Osteocyte (in vitro differentiated cells): ENCODE measurements at regions not wholly inside any gene's neighbourhood (a gene's known extent, or its start where the extent isn't known, plus 50 kb on each side); places are given as distances from the start of the nearest gene placed in this dataset.

Experiments used
- DNase-seq: peaks from one replicate; pipeline ENCODE4 v3.0.0; 2021; ENCODE audit warnings: mixed read lengths; ENCODE audit not compliant: unreplicated experiment; ENCODE audit errors: extremely low spot score
- H3K27ac Mint-ChIP-seq: one replicate; pipeline ENCODE4 v1.8.0; 2021; ENCODE audit warnings: mild to moderate bottlenecking, mixed read lengths; ENCODE audit not compliant: unreplicated experiment
- H3K27me3 Mint-ChIP-seq: one replicate; pipeline ENCODE4 v1.8.0; 2021; ENCODE audit warnings: mixed read lengths; ENCODE audit not compliant: unreplicated experiment
- H3K36me3 Mint-ChIP-seq: one replicate; pipeline ENCODE4 v1.8.0; 2021; ENCODE audit warnings: mixed read lengths; ENCODE audit not compliant: unreplicated experiment
- H3K4me1 Mint-ChIP-seq: one replicate; pipeline ENCODE4 v1.8.0; 2021; ENCODE audit warnings: mixed read lengths; ENCODE audit not compliant: unreplicated experiment
- H3K4me3 Mint-ChIP-seq: one replicate; pipeline ENCODE4 v1.8.0; 2021; ENCODE audit warnings: mild to moderate bottlenecking, moderate library complexity, mixed read lengths; ENCODE audit not compliant: unreplicated experiment
- H3K9me3 Mint-ChIP-seq: one replicate; pipeline ENCODE4 v1.8.0; 2021; ENCODE audit warnings: mixed read lengths; ENCODE audit not compliant: unreplicated experiment
- CTCF ChIP-seq: fragments of 200-600 bp; sonication (generic); IDR thresholded peaks from 2 replicates; pipeline ENCODE4 v1.5.0; 2021; ENCODE audit warnings: antibody characterized with exemption, mild to moderate bottlenecking, moderate library complexity

- H3K27ac Mint-ChIP-seq = no peak overlapping the region
- no peaks in the 10 kb centered on the region for H3K4me1 Mint-ChIP-seq
- TF ChIP-seq CTCF = no peak
- no peak overlapping the region for H3K4me3 Mint-ChIP-seq
- no peaks in the 10 kb centered on the region for H3K27me3 Mint-ChIP-seq
- no peaks in the 10 kb centered on the region for H3K36me3 Mint-ChIP-seq
- DNase-seq = no peak
- H3K9me3 Mint-ChIP-seq = no peaks in the 10 kb centered on the region
Observed at GRCh38 chr13:103640606-103641005, 574.4 kb upstream of the SLC10A2 start.

- Mint-ChIP-seq H3K9me3 (no peaks in the 10 kb centered on the region), H3K27me3 (no peaks in the 10 kb centered on the region), H3K36me3 (no peaks in the 10 kb centered on the region), H3K4me3 (no peak overlapping the region), H3K27ac (no peak overlapping the region), H3K4me1 (no peaks in the 10 kb centered on the region)
- no peak for DNase-seq
- no peak for TF ChIP-seq CTCF
Observed at GRCh38 chr13:103639326-103639725, 573.1 kb upstream of the SLC10A2 start.

- H3K27ac Mint-ChIP-seq = no peak overlapping the region
- no peaks in the 10 kb centered on the region for H3K36me3 Mint-ChIP-seq
- no peak overlapping the region for H3K4me3 Mint-ChIP-seq
- H3K9me3 Mint-ChIP-seq = no peaks in the 10 kb centered on the region
- H3K27me3 Mint-ChIP-seq = no peaks in the 10 kb centered on the region
- H3K4me1 Mint-ChIP-seq = no peaks in the 10 kb centered on the region
- no peak for TF ChIP-seq CTCF
- no peak for DNase-seq
Observed at GRCh38 chr13:103638706-103639105, 572.5 kb upstream of the SLC10A2 start.

GRCh38 chr13:103634066-103634465, 567.8 kb upstream of the SLC10A2 start:
- H3K27me3 Mint-ChIP-seq = no peaks in the 10 kb centered on the region
- H3K36me3 Mint-ChIP-seq = no peaks in the 10 kb centered on the region
- H3K4me1 Mint-ChIP-seq = no peaks in the 10 kb centered on the region
- H3K27ac Mint-ChIP-seq = no peak overlapping the region
- no peak for TF ChIP-seq CTCF
- H3K4me3 Mint-ChIP-seq = no peak overlapping the region
- no peaks in the 10 kb centered on the region for H3K9me3 Mint-ChIP-seq
- no peak for DNase-seq

- Mint-ChIP-seq H3K27ac (no peak overlapping the region), H3K9me3 (no peaks in the 10 kb centered on the region), H3K4me1 (no peaks in the 10 kb centered on the region), H3K27me3 (no peaks in the 10 kb centered on the region), H3K36me3 (no peaks in the 10 kb centered on the region), H3K4me3 (no peak overlapping the region)
- no peak for DNase-seq
- TF ChIP-seq CTCF = no peak
Observed at GRCh38 chr13:103625194-103625593, 559.0 kb upstream of the SLC10A2 start.
